ENCODE measurements at regions not wholly inside any gene's neighbourhood (a gene's known extent, or its start where the extent isn't known, plus 50 kb on each side); places are given as distances from the start of the nearest gene placed in this dataset.
"Not testable (repeated sequence)": the region's sequence is repeated elsewhere in the genome, so short reads cannot be mapped to it uniquely, and the experiment has no call there.

- TF ChIP-seq, protein P1, sequence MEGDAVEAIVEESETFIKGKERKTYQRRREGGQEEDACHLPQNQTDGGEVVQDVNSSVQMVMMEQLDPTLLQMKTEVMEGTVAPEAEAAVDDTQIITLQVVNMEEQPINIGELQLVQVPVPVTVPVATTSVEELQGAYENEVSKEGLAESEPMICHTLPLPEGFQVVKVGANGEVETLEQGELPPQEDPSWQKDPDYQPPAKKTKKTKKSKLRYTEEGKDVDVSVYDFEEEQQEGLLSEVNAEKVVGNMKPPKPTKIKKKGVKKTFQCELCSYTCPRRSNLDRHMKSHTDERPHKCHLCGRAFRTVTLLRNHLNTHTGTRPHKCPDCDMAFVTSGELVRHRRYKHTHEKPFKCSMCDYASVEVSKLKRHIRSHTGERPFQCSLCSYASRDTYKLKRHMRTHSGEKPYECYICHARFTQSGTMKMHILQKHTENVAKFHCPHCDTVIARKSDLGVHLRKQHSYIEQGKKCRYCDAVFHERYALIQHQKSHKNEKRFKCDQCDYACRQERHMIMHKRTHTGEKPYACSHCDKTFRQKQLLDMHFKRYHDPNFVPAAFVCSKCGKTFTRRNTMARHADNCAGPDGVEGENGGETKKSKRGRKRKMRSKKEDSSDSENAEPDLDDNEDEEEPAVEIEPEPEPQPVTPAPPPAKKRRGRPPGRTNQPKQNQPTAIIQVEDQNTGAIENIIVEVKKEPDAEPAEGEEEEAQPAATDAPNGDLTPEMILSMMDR (IDR thresholded peaks at IDR 0.05): not testable (repeated sequence)
- TF ChIP-seq ZFX (IDR thresholded peaks at IDR 0.05; ENCODE audit: borderline replicate concordance): not testable (repeated sequence)
These were observed 119.6 kb upstream of the IKBKE start for GRCh38 chr1:206350493-206351275.

All from 22Rv1 (cell line).